DND-41 (cell line): ENCODE measurements at regions not wholly inside any gene's neighbourhood (a gene's known extent, or its start where the extent isn't known, plus 50 kb on each side); places are given as distances from the start of the nearest gene placed in this dataset.

Source experiments
- ATAC-seq: fragments of 200-7000 bp; cut with Tn5 transposase; 3 replicates; pipeline ENCODE4 v1.9.1; 2021; ENCODE audit warnings: low read depth; ENCODE audit not compliant: insufficient read depth
- DNase-seq: peaks from one replicate; pipeline ENCODE4 v3.0.0-alpha.2; 2020
- H2AFZ ChIP-seq: 2 replicates; pipeline ENCODE4 v1.6.0; 2012; ENCODE audit warnings: low read depth, low read length
- H3K27ac ChIP-seq: 2 replicates; pipeline ENCODE4 v1.5.1; 2012; ENCODE audit warnings: low read length, inconsistent platforms
- H3K27me3 ChIP-seq: fragments of 200-600 bp; sonication (generic); 2 replicates; pipeline ENCODE4 v1.6.0; 2012; ENCODE audit warnings: low read length, mild to moderate bottlenecking, inconsistent platforms; ENCODE audit not compliant: insufficient read depth, poor library complexity
- H3K36me3 ChIP-seq: 2 replicates; pipeline ENCODE4 v1.5.1; 2012; ENCODE audit warnings: low read length, inconsistent platforms; ENCODE audit not compliant: insufficient read depth
- H3K4me1 ChIP-seq: 2 replicates; pipeline ENCODE4 v1.5.1; 2012; ENCODE audit warnings: mild to moderate bottlenecking, low read length; ENCODE audit not compliant: insufficient read depth
- H3K4me2 ChIP-seq: 2 replicates; pipeline ENCODE4 v1.6.0; 2012; ENCODE audit warnings: mild to moderate bottlenecking, moderate library complexity, low read length, inconsistent platforms; ENCODE audit not compliant: insufficient read depth
- H3K4me3 ChIP-seq, 2 experiments: fragments of 200-600 bp in 1 of 2; shearing (Covaris generic) in 1 of 2; 2 replicates each; pipeline ENCODE4 v1.5.1; 2012 to 2016; ENCODE audit warnings: inconsistent platforms in 2 of 2, low read length in 2 of 2, mild to moderate bottlenecking in 2 of 2, low read depth in 1 of 2, moderate library complexity in 1 of 2
- H3K79me2 ChIP-seq: 2 replicates; pipeline ENCODE4 v1.6.0; 2012; ENCODE audit warnings: low read length, inconsistent platforms; ENCODE audit not compliant: insufficient read depth
- H3K9ac ChIP-seq: 2 replicates; pipeline ENCODE4 v1.6.0; 2012; ENCODE audit warnings: low read depth, mild to moderate bottlenecking, inconsistent platforms, low read length, moderate library complexity
- H3K9me3 ChIP-seq: 2 replicates; pipeline ENCODE4 v1.5.1; 2012; ENCODE audit warnings: low read length, moderate library complexity, mild to moderate bottlenecking, inconsistent platforms; ENCODE audit not compliant: insufficient read depth, severe bottlenecking
- H4K20me1 ChIP-seq: 2 replicates; pipeline ENCODE4 v1.6.0; 2012; ENCODE audit warnings: low read length; ENCODE audit not compliant: insufficient read depth
- EZH2 ChIP-seq: IDR thresholded peaks from 3 replicates; pipeline ENCODE4 v1.6.1; 2012; ENCODE audit warnings: borderline replicate concordance, low read depth, mild to moderate bottlenecking, moderate library complexity, low read length, inconsistent platforms; ENCODE audit not compliant: severe bottlenecking
- TF ChIP-seq, protein P1 (sequence below): IDR thresholded peaks from 2 replicates; pipeline ENCODE4 v1.5.1; 2012; ENCODE audit warnings: borderline replicate concordance, low read length, moderate library complexity, mild to moderate bottlenecking; ENCODE audit not compliant: poor library complexity, severe bottlenecking; ENCODE audit errors: extremely low read depth

DNA sequence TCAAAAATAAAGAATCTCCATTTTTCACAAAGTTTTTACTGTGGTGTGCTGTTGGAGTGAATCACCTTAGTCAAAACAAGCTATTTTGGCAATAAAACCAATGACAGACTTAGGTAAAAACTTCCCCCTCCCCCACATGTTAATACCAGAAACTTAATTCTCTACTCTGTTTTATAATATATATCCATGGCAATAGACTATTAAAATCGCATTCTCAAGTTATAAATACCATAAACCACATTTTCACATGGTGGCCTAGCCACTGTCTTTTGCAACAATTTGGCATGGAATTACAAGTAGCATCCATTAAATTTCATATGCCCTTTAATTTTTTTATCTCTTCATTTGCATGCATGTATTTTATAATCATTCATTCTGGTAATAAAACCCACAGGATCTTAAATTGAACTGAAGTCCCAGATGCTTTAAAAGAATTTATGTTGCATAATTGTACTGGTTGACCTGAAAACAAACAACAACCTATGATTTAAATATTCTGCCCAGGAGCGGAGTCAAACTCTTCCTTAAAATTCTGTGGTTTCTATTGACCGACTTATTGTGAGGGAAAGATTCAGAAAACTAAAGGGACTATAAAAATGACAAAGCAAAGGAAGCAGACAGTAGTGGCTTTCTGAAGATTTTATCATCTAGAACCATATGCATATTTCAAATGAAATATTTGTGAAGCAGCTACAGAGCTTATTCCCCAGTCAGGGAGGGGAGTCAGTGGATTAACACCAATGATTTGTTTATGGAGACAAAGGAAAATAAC, 229.0 kb upstream of the TBL1XR1 start:
- ATAC-seq: no peak
- TF ChIP-seq, protein P1, sequence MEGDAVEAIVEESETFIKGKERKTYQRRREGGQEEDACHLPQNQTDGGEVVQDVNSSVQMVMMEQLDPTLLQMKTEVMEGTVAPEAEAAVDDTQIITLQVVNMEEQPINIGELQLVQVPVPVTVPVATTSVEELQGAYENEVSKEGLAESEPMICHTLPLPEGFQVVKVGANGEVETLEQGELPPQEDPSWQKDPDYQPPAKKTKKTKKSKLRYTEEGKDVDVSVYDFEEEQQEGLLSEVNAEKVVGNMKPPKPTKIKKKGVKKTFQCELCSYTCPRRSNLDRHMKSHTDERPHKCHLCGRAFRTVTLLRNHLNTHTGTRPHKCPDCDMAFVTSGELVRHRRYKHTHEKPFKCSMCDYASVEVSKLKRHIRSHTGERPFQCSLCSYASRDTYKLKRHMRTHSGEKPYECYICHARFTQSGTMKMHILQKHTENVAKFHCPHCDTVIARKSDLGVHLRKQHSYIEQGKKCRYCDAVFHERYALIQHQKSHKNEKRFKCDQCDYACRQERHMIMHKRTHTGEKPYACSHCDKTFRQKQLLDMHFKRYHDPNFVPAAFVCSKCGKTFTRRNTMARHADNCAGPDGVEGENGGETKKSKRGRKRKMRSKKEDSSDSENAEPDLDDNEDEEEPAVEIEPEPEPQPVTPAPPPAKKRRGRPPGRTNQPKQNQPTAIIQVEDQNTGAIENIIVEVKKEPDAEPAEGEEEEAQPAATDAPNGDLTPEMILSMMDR: no peak
- DNase-seq: no peak
- peaks cover 33% of the 10 kb centered on the region for H3K4me1 ChIP-seq
- H3K9me3 ChIP-seq: no peaks in the 10 kb centered on the region
- no peaks in the 10 kb centered on the region for H3K79me2 ChIP-seq
- no peak overlapping the region for H3K4me2 ChIP-seq
- no peaks in the 10 kb centered on the region for H3K36me3 ChIP-seq
- H3K4me3 ChIP-seq: no peak overlapping the region
- H3K27me3 ChIP-seq: no peaks in the 10 kb centered on the region
- no peaks in the 10 kb centered on the region for H4K20me1 ChIP-seq
- H2AFZ ChIP-seq: no peak overlapping the region
- peak overlapping the region; percentile 32; the same call in 1 of the 2 replicates for H3K27ac ChIP-seq
- no peak overlapping the region for H3K9ac ChIP-seq

DNA sequence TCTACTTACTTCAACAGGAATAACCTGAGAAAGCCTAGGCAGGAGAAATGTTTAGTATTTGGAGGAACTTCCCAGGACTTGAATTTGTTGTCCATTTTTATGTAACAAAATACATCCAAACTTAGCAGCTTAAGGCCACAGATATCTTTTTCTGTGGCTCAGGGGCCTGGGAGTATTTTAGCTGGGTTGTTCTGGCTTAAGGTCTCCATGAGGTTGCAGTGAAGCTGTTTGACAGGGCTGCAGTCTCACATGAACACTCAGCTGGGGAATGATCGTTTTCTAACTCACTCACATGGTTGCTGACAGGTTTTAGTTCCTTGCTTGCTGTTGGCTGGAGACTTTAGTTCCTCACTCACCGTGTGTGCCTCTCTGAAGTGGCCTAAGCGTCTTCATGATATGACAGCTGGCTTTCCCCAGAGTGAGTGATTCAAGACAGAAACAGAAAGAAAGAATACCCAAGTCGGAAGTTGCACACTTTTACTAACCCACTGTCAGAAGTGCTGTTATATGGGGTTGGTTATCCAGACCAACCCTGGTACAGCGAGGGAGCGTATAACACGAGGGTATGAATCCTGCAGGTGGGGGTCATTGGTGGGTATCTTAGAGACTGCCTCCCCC, 229.7 kb upstream of the TBL1XR1 start:
- H3K4me1 ChIP-seq: peaks cover 33% of the 10 kb centered on the region
- H3K36me3 ChIP-seq: no peaks in the 10 kb centered on the region
- H3K9me3 ChIP-seq: no peaks in the 10 kb centered on the region
- peak overlapping the region; percentile 32 for H3K27ac ChIP-seq
- peak; percentile 27 for DNase-seq
- H3K79me2 ChIP-seq: no peaks in the 10 kb centered on the region
- H3K27me3 ChIP-seq: no peaks in the 10 kb centered on the region
- TF ChIP-seq, protein P1: no peak
- TF ChIP-seq EZH2: no peak
- peak overlapping the region; percentile 11 for H2AFZ ChIP-seq
- ATAC-seq: peak; percentile 72
- no peaks in the 10 kb centered on the region for H4K20me1 ChIP-seq
- no peak overlapping the region for H3K9ac ChIP-seq
- no peak overlapping the region for H3K4me2 ChIP-seq
- H3K4me3 ChIP-seq: no peak overlapping the region

DNA sequence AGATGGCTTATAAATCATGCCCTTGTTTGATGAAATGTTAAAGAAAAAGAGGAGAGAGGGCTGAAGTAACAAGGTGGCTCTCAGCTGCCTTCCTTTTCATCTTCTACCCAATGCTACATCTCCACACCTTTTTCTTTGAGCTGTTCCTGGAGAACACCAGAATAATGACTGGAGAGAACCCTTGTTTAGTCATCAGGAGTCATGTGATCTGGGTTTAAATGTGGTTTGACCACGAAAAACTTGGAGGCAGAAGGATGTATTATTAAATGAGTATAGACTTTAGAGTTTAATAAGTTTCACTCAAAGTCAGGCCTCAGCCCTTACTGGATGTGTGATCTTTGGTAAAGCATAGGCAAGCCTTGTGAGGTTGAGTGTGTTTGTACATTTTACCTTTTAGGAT, 230.3 kb upstream of the TBL1XR1 start:
- DNase-seq: no peak

More for the DNA sequence above, 230.3 kb upstream of the TBL1XR1 start:
- Histone ChIP-seq H3K4me2 (no peak overlapping the region), H3K27ac (peak overlapping the region; percentile 32), H3K4me3 (no peak overlapping the region), H3K4me1 (peaks cover 33% of the 10 kb centered on the region), H4K20me1 (no peaks in the 10 kb centered on the region), H3K9me3 (no peaks in the 10 kb centered on the region), H3K27me3 (no peaks in the 10 kb centered on the region), H3K36me3 (no peaks in the 10 kb centered on the region), H3K79me2 (no peaks in the 10 kb centered on the region), H2AFZ (peak overlapping the region; percentile 11; the same call in 1 of the 2 replicates), H3K9ac (no peak overlapping the region)
- TF ChIP-seq EZH2: no peak
- TF ChIP-seq, protein P1: no peak
- peak; percentile 55 for ATAC-seq
